CD4-positive, alpha-beta T cell treated with Interleukin-17A for 4 hours (primary cell): ENCODE measurements at regions not wholly inside any gene's neighbourhood (a gene's known extent, or its start where the extent isn't known, plus 50 kb on each side); places are given as distances from the start of the nearest gene placed in this dataset.

ENCODE experiments used
- DNase-seq: peaks from one replicate; pipeline ENCODE4 v3.0.0-alpha.2; 2020; ENCODE audit warnings: mixed read lengths

GRCh38 chr7:22002726-22003125, 57.0 kb upstream of the CDCA7L start:
- no peak for DNase-seq

GRCh38 chr7:22001345-22002004, 55.8 kb upstream of the CDCA7L start:
- peak; percentile 27 for DNase-seq

- DNase-seq = no peak
Observed at GRCh38 chr7:21999896-22000295, 54.2 kb upstream of the CDCA7L start.

- no peak for DNase-seq
Observed at GRCh38 chr7:21996641-21997040, 50.9 kb upstream of the CDCA7L start.
